ENCODE measurements at regions not wholly inside any gene's neighbourhood (a gene's known extent, or its start where the extent isn't known, plus 50 kb on each side); places are given as distances from the start of the nearest gene placed in this dataset.

GRCh38 chr2:145543856-145544255 is 1023.9 kb upstream of the ZEB2 start:
- intact Hi-C loops (cut with DNase I): no loop called here
- WGBS, 3 donors: 64 to 80% (median 79%) methylated on average over 5 of the region's 5 CpGs

DNA sequence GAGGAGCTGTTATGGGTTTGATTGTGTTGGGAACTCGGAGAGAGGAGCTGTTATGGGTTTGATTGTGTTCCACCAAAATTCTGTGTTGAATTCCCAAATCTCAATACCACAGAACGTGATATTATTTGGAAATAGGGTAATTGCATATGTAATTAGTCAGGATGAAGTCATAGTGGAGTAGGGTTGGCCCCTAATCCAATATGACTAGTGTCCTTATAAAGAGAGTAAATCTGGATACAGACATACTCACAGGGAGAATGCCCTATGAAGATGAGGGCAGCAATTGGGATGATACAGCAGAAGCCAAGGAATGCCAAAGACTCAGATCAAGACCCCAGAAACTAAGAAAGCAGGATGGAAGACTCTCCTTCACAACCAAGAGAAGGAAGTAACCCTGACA is 1023.2 kb upstream of the ZEB2 start:
- DNase-seq: no peak
- 79 to 91% (median 83%) methylated on average over 2 of the region's 2 CpGs for WGBS, 3 donors
- H3K4me3 ChIP-seq: no peak overlapping the region

More at GRCh38 chr2:145543856-145544255, 1023.9 kb upstream of the ZEB2 start:
- Histone ChIP-seq H3K36me3 (ENCODE audit: insufficient read depth in 1 of 2, low read depth in 1 of 2) (no peaks in the 10 kb centered on the region), H3K27ac (no peak overlapping the region), H3K9me3 (no peaks in the 10 kb centered on the region), H3K4me3 (no peak overlapping the region), H3K27me3 (ENCODE audit: insufficient read depth in 3 of 3, low read length in 2 of 3) (no peaks in the 10 kb centered on the region), H3K4me1 (no peaks in the 10 kb centered on the region)
- DNase-seq (no peak), ATAC-seq (no peak)
- TF ChIP-seq, protein P1, sequence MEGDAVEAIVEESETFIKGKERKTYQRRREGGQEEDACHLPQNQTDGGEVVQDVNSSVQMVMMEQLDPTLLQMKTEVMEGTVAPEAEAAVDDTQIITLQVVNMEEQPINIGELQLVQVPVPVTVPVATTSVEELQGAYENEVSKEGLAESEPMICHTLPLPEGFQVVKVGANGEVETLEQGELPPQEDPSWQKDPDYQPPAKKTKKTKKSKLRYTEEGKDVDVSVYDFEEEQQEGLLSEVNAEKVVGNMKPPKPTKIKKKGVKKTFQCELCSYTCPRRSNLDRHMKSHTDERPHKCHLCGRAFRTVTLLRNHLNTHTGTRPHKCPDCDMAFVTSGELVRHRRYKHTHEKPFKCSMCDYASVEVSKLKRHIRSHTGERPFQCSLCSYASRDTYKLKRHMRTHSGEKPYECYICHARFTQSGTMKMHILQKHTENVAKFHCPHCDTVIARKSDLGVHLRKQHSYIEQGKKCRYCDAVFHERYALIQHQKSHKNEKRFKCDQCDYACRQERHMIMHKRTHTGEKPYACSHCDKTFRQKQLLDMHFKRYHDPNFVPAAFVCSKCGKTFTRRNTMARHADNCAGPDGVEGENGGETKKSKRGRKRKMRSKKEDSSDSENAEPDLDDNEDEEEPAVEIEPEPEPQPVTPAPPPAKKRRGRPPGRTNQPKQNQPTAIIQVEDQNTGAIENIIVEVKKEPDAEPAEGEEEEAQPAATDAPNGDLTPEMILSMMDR (IDR thresholded peaks at IDR 0.05): no peak

DNA sequence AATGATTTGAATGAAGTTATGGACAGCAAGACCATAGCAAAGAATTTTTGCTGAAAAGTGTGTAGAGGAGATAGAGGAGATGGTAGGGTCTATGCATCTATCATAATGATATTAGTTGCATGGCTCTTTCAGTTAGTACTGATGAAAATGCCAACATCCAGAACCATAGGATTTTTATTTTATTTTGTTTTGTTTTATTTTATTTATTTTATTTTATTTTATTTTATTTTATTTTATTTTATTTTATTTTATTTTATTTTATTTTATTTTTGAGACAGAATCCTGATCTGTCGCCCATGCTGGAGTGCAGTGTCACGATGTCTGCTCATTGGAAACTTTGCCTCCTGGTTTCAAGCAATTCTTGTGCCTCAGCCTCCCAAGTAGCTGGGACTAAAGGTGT is 1021.1 kb upstream of the ZEB2 start:
- H3K27me3 ChIP-seq (ENCODE audit: insufficient read depth in 3 of 3, low read length in 2 of 3): no peaks in the 10 kb centered on the region
- TF ChIP-seq, protein P1 (IDR thresholded peaks at IDR 0.05): no peak
- no peak for ATAC-seq
- intact Hi-C loops (cut with DNase I): no loop called here
- WGBS, 3 donors: 96 to 98% (median 96%) methylated on average over 2 of the region's 2 CpGs
- H3K4me1 ChIP-seq: no peaks in the 10 kb centered on the region
- no peak for DNase-seq
- no peak overlapping the region for H3K27ac ChIP-seq
- H3K9me3 ChIP-seq: no peaks in the 10 kb centered on the region
- no peaks in the 10 kb centered on the region for H3K36me3 ChIP-seq (ENCODE audit: insufficient read depth in 1 of 2, low read depth in 1 of 2)
- no peak overlapping the region for H3K4me3 ChIP-seq

More for the DNA sequence above, 1023.2 kb upstream of the ZEB2 start:
- Histone ChIP-seq H3K36me3 (ENCODE audit: insufficient read depth in 1 of 2, low read depth in 1 of 2) (no peaks in the 10 kb centered on the region), H3K27ac (no peak overlapping the region), H3K9me3 (no peaks in the 10 kb centered on the region), H3K27me3 (ENCODE audit: insufficient read depth in 3 of 3, low read length in 2 of 3) (no peaks in the 10 kb centered on the region), H3K4me1 (no peaks in the 10 kb centered on the region)
- intact Hi-C loops (cut with DNase I): no loop called here
- TF ChIP-seq, protein P1 (IDR thresholded peaks at IDR 0.05): no peak
- ATAC-seq: no peak

DNA sequence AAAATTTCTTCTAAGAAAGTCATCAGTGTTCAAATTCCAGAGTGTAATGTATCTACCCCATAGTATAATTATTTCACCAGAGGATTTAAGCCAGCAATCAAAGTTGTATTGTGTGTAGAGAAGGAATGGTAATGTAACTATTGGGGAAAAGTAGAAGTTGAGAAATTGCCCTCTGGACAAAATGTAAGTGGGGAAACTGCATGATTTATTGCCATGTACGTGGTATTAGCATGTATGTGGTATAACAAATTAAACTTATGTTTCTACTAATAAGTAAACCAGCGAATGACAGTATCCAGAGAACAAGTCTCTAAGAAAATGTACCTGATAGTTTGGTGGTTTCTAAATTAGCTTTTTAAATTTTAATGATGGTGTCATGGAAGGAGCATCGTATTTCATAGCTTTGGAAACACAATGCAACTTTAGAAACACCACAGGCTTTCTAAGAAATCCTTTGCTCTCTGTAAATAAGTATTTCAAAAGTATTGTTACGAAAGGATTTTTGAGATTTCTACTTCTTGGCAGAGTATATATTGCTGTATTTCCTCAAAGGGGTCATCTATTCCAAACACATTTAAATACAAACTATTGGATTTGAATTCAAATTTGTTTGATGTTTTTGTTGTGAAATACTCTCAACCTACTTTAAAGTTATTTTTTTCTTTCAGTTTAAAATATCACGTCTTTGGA is 1018.9 kb upstream of the ZEB2 start:
- Histone ChIP-seq H3K36me3 (ENCODE audit: insufficient read depth in 1 of 2, low read depth in 1 of 2) (no peaks in the 10 kb centered on the region), H3K9me3 (no peaks in the 10 kb centered on the region), H3K27ac (no peak overlapping the region), H3K27me3 (ENCODE audit: insufficient read depth in 3 of 3, low read length in 2 of 3) (no peaks in the 10 kb centered on the region), H3K4me3 (no peak overlapping the region), H3K4me1 (no peaks in the 10 kb centered on the region)
- DNase-seq: no peak
- no peak for ATAC-seq
- WGBS, 3 donors: 60 to 74% (median 64%) methylated on average over 5 of the region's 5 CpGs
- intact Hi-C loops (cut with DNase I): no loop called here
- TF ChIP-seq, protein P1 (IDR thresholded peaks at IDR 0.05): no peak

DNA sequence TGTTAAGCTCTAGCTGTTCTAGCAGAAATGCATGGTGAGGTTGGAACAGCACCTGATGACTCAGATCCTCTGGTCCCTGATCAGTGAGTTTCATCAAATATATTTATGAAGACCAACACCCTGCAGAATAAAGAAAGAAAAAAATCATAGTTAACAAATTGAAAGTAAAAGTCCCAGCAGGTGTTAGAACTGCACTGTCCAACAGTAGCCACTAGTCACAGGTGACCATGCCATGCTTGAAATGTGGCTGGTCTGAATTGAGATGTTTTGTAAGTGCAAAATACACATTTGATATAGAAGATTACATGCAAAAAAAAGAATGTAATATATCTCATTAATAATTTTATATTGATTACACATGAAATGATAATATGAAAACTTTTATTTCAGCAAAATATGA is 1010.7 kb upstream of the ZEB2 start:
- ATAC-seq (no peak), DNase-seq (no peak)
- TF ChIP-seq, protein P1 (IDR thresholded peaks at IDR 0.05): no peak
- H3K36me3 ChIP-seq (ENCODE audit: insufficient read depth in 1 of 2, low read depth in 1 of 2): no peaks in the 10 kb centered on the region
- no peak overlapping the region for H3K4me3 ChIP-seq
- no peaks in the 10 kb centered on the region for H3K27me3 ChIP-seq (ENCODE audit: insufficient read depth in 3 of 3, low read length in 2 of 3)
- intact Hi-C loops (cut with DNase I): loop anchor here in 1 of 2 donors (5.0 kb wide), 1 partner anchor 653 kb away; no protein-coding TSS in a partner anchor
- H3K27ac ChIP-seq: no peak overlapping the region
- no peaks in the 10 kb centered on the region for H3K4me1 ChIP-seq
- H3K9me3 ChIP-seq: no peaks in the 10 kb centered on the region

Data from psoas muscle (tissue), 7 donors.